CD4-positive, alpha-beta T cell (primary cell): ENCODE measurements at regions not wholly inside any gene's neighbourhood (a gene's known extent, or its start where the extent isn't known, plus 50 kb on each side); places are given as distances from the start of the nearest gene placed in this dataset.

Experiments used
- ATAC-seq: fragments of 200-7000 bp; cut with Tn5 transposase; one replicate; pipeline ENCODE4 v1.10.0; 2022; ENCODE audit warnings: mild to moderate bottlenecking; ENCODE audit not compliant: poor library complexity
- CTCF ChIA-PET: fragments of 350-600 bp; sonication (Branson Sonifier 250); formaldehyde crosslinking; loops from one replicate; lab custom pipeline; 2021; ENCODE audit warnings: antibody characterized with exemption, inconsistent platforms; lab: Charles Lee
- POLR2A ChIA-PET: fragments of 350-600 bp; sonication (Branson Sonifier 250); formaldehyde crosslinking; loops from one replicate; lab custom pipeline; 2021; ENCODE audit warnings: antibody characterized with exemption, inconsistent platforms; lab: Charles Lee
- DNase-seq, 14 experiments: peaks; one replicate each; pipeline ENCODE4 v3.0.0-alpha.2; 2013 to 2020; ENCODE audit warnings: mixed read lengths in 2 of 14
- H3K27ac ChIP-seq, 2 donors: one replicate each; pipeline versions ENCODE4 v1.5.1 to v1.7.0; 2013; ENCODE audit warnings: low read length in 2 of 2, low read depth in 1 of 2, mild to moderate bottlenecking in 1 of 2
- H3K27me3 ChIP-seq, 2 experiments: 1 replicate in 1 of 2; 2 replicates in 1 of 2; pipeline versions ENCODE4 v1.6.1 to v1.7.0; 2013; ENCODE audit warnings: low read length in 2 of 2, control low read depth in 1 of 2, mild to moderate bottlenecking in 1 of 2, moderate library complexity in 1 of 2; ENCODE audit not compliant: insufficient read depth in 2 of 2, control insufficient read depth in 1 of 2
- H3K36me3 ChIP-seq: one replicate; pipeline ENCODE4 v1.6.1; 2013; ENCODE audit warnings: low read length, control low read depth; ENCODE audit not compliant: insufficient read depth
- H3K4me1 ChIP-seq: one replicate; pipeline ENCODE4 v1.6.1; 2013; ENCODE audit warnings: low read length, control low read depth; ENCODE audit not compliant: insufficient read depth
- H3K4me3 ChIP-seq: one replicate; pipeline ENCODE4 v1.5.1; 2013; ENCODE audit warnings: mild to moderate bottlenecking, low read length, moderate library complexity
- H3K9me3 ChIP-seq, 2 experiments: 1 replicate in 1 of 2; 2 replicates in 1 of 2; pipeline versions ENCODE4 v1.6.1 to v1.7.0; 2013; ENCODE audit warnings: low read length in 2 of 2, mild to moderate bottlenecking in 2 of 2, control low read depth in 1 of 2, moderate library complexity in 1 of 2; ENCODE audit not compliant: control insufficient read depth in 1 of 2, insufficient read depth in 1 of 2
- H3K27ac Mint-ChIP-seq: one replicate; pipeline ENCODE4 v1.8.0; 2020; ENCODE audit warnings: mixed read lengths
- H3K27me3 Mint-ChIP-seq: one replicate; pipeline ENCODE4 v1.8.0; 2021; ENCODE audit warnings: mixed read lengths
- H3K36me3 Mint-ChIP-seq: one replicate; pipeline ENCODE4 v1.8.0; 2021; ENCODE audit warnings: low read depth, mixed read lengths
- H3K4me1 Mint-ChIP-seq: one replicate; pipeline ENCODE4 v1.8.0; 2021; ENCODE audit warnings: low read depth, mixed read lengths
- H3K4me3 Mint-ChIP-seq: one replicate; pipeline ENCODE4 v1.8.0; 2020; ENCODE audit warnings: mild to moderate bottlenecking, mixed read lengths
- H3K9me3 Mint-ChIP-seq: one replicate; pipeline ENCODE4 v1.8.0; 2020; ENCODE audit warnings: mixed read lengths
- CTCF ChIP-seq: fragments of 200-600 bp; IDR thresholded peaks from one replicate; pipeline ENCODE4 v1.8.0; 2022; ENCODE audit warnings: antibody characterized with exemption, mild to moderate bottlenecking
- intact Hi-C, 2 experiments: fragments of 100-400 bp; cut with DNase I in 1 of 2; cut with micrococcal nuclease in 1 of 2; formaldehyde crosslinking; loops; one replicate each; pipeline versions ENCODE4 v1.15.1 to v1.9.0; 2023 to 2025; cut with DNase I, micrococcal nuclease

- H3K4me1 ChIP-seq: no peaks in the 10 kb centered on the region
- H3K4me3 Mint-ChIP-seq: no peak overlapping the region
- DNase-seq (no peak), ATAC-seq (no peak)
- no peaks in the 10 kb centered on the region for H3K4me1 Mint-ChIP-seq
- H3K27me3 Mint-ChIP-seq: peaks cover 15% of the 10 kb centered on the region
- H3K36me3 Mint-ChIP-seq: no peaks in the 10 kb centered on the region
- peaks cover 0 to 8% of the 10 kb centered on the region in 2 experiments for H3K9me3 ChIP-seq
- H3K27ac Mint-ChIP-seq: no peak overlapping the region
- no peak for TF ChIP-seq CTCF
- CTCF ChIA-PET: no interaction called here
- POLR2A ChIA-PET: no interaction called here
- H3K36me3 ChIP-seq: no peaks in the 10 kb centered on the region
- H3K27me3 ChIP-seq: peaks cover 0 to 4% of the 10 kb centered on the region in 2 experiments
- intact Hi-C loops: no loop called here
- H3K9me3 Mint-ChIP-seq: no peaks in the 10 kb centered on the region
- H3K4me3 ChIP-seq: no peak overlapping the region
- H3K27ac ChIP-seq: no peak overlapping the region
Observed at GRCh38 chr5:174343826-174344225, 298.3 kb downstream of the NSG2 start.

- no peak overlapping the region for H3K27ac Mint-ChIP-seq
- H3K27me3 Mint-ChIP-seq: peaks cover 10% of the 10 kb centered on the region
- intact Hi-C loops: no loop called here
- no peak for DNase-seq
- no peak for ATAC-seq
- no peaks in the 10 kb centered on the region for H3K36me3 ChIP-seq
- peaks cover 0 to 8% of the 10 kb centered on the region in 2 experiments for H3K9me3 ChIP-seq
- CTCF ChIA-PET: no interaction called here
- no peaks in the 10 kb centered on the region for H3K36me3 Mint-ChIP-seq
- H3K4me1 Mint-ChIP-seq: no peaks in the 10 kb centered on the region
- POLR2A ChIA-PET: no interaction called here
- H3K9me3 Mint-ChIP-seq: no peaks in the 10 kb centered on the region
- H3K4me3 Mint-ChIP-seq: no peak overlapping the region
- no peak overlapping the region for H3K4me3 ChIP-seq
- H3K27ac ChIP-seq: no peak overlapping the region
- TF ChIP-seq CTCF: no peak
- peaks cover 0 to 1% of the 10 kb centered on the region in 2 experiments for H3K27me3 ChIP-seq
- no peaks in the 10 kb centered on the region for H3K4me1 ChIP-seq
Observed at GRCh38 chr5:174344335-174344734, 298.8 kb downstream of the NSG2 start.

- Mint-ChIP-seq H3K27ac (no peak overlapping the region), H3K36me3 (no peaks in the 10 kb centered on the region), H3K4me1 (no peaks in the 10 kb centered on the region), H3K27me3 (peaks cover 17% of the 10 kb centered on the region), H3K4me3 (no peak overlapping the region), H3K9me3 (no peaks in the 10 kb centered on the region)
- no peaks in the 10 kb centered on the region for H3K36me3 ChIP-seq
- H3K4me1 ChIP-seq: no peaks in the 10 kb centered on the region
- no peaks in the 10 kb centered on the region for H3K27me3 ChIP-seq
- POLR2A ChIA-PET: no interaction called here
- H3K4me3 ChIP-seq: no peak overlapping the region
- ATAC-seq (no peak), DNase-seq (no peak)
- peaks cover 0 to 4% of the 10 kb centered on the region in 2 experiments for H3K9me3 ChIP-seq
- no peak for TF ChIP-seq CTCF
- CTCF ChIA-PET: no interaction called here
- no peak overlapping the region for H3K27ac ChIP-seq
- intact Hi-C loops: no loop called here
Observed at GRCh38 chr5:174347183-174347582, 301.7 kb downstream of the NSG2 start.
